Gastroesophageal sphincter (tissue), 3 donors: ENCODE measurements at regions not wholly inside any gene's neighbourhood (a gene's known extent, or its start where the extent isn't known, plus 50 kb on each side); places are given as distances from the start of the nearest gene placed in this dataset.

Source experiments
- CTCF ChIP-seq, 4 experiments: fragments of 200-600 bp in 2 of 4; fragments of 450-650 bp in 2 of 4; sonication (generic) in 1 of 4; IDR thresholded peaks; one replicate each; pipeline ENCODE4 v1.5.1; 2017 to 2019; ENCODE audit warnings: antibody characterized with exemption in 4 of 4, mild to moderate bottlenecking in 2 of 4, moderate library complexity in 2 of 4
- EP300 ChIP-seq: sonication (generic); formaldehyde crosslinking; IDR thresholded peaks from one replicate; pipeline ENCODE4 v1.6.1; 2017; ENCODE audit warnings: antibody characterized with exemption, mild to moderate bottlenecking
- POLR2A ChIP-seq, 2 donors: fragments of 450-650 bp; IDR thresholded peaks; one replicate each; pipeline ENCODE4 v1.6.1; 2017; ENCODE audit warnings: antibody characterized with exemption in 2 of 2, mild to moderate bottlenecking in 2 of 2, moderate library complexity in 1 of 2
- POLR2AphosphoS5 ChIP-seq: sonication (generic); formaldehyde crosslinking; IDR thresholded peaks from one replicate; pipeline ENCODE4 v1.6.1; 2017; ENCODE audit warnings: antibody characterized with exemption

GRCh38 chr3:40999682-41000081 lies 199.6 kb upstream of the CTNNB1 start:
- TF ChIP-seq CTCF (IDR thresholded peaks at IDR 0.05), result no peak
- no peak for TF ChIP-seq POLR2A (IDR thresholded peaks at IDR 0.05)
- TF ChIP-seq EP300, result no peak
- no peak for TF ChIP-seq POLR2AphosphoS5
